Neural progenitor cell (in vitro differentiated cells): ENCODE measurements at regions not wholly inside any gene's neighbourhood (a gene's known extent, or its start where the extent isn't known, plus 50 kb on each side); places are given as distances from the start of the nearest gene placed in this dataset.

Experiments
- DNase-seq: peaks from one replicate; pipeline ENCODE4 v3.0.0-alpha.2; 2016; ENCODE audit warnings: low spot score
- H2AFZ ChIP-seq: fragments of 200-600 bp; sonication (generic); replicated peaks from 2 replicates; pipeline ENCODE4 v1.6.1; 2016; ENCODE audit warnings: antibody characterized with exemption
- H3F3A ChIP-seq: fragments of 200-600 bp; sonication (generic); 2 replicates; pipeline ENCODE4 v1.6.1; 2016; ENCODE audit warnings: antibody characterized with exemption, low read depth
- H3K27ac ChIP-seq: fragments of 200-600 bp; sonication (generic); 2 replicates; pipeline ENCODE4 v1.5.1; 2016; ENCODE audit warnings: mild to moderate bottlenecking
- H3K27me3 ChIP-seq: fragments of 200-600 bp; sonication (generic); 2 replicates; pipeline ENCODE4 v1.6.1; 2016; ENCODE audit warnings: mild to moderate bottlenecking, moderate library complexity
- H3K36me3 ChIP-seq: fragments of 200-600 bp; sonication (generic); 2 replicates; pipeline ENCODE4 v1.5.1; 2016
- H3K4me1 ChIP-seq: fragments of 200-600 bp; sonication (generic); 2 replicates; pipeline ENCODE4 v1.6.1; 2016; ENCODE audit warnings: mixed run types
- H3K4me2 ChIP-seq: fragments of 200-600 bp; sonication (generic); 2 replicates; pipeline ENCODE4 v1.6.1; 2016
- H3K4me3 ChIP-seq: fragments of 200-600 bp; sonication (generic); 2 replicates; pipeline ENCODE4 v1.5.1; 2016
- H3K79me2 ChIP-seq: fragments of 200-600 bp; sonication (generic); 2 replicates; pipeline ENCODE4 v1.6.1; 2016; ENCODE audit warnings: low read depth
- H3K9ac ChIP-seq: fragments of 200-600 bp; sonication (generic); 2 replicates; pipeline ENCODE4 v1.6.1; 2016
- H3K9me3 ChIP-seq: fragments of 200-600 bp; sonication (generic); 2 replicates; pipeline ENCODE4 v1.5.1; 2016; ENCODE audit warnings: low read depth
- H4K20me1 ChIP-seq: fragments of 200-600 bp; sonication (generic); 2 replicates; pipeline ENCODE4 v1.6.1; 2016; ENCODE audit warnings: low read depth
- H3K27ac Mint-ChIP-seq: 3 replicates; pipeline ENCODE4 v1.8.0; 2021; ENCODE audit warnings: mixed read lengths
- H3K27me3 Mint-ChIP-seq: 2 replicates; pipeline ENCODE4 v1.8.0; 2022; ENCODE audit warnings: low read depth, mild to moderate bottlenecking, inconsistent platforms, moderate library complexity, mixed read lengths; ENCODE audit not compliant: insufficient read depth
- H3K36me3 Mint-ChIP-seq: 3 replicates; pipeline ENCODE4 v1.8.0; 2021; ENCODE audit warnings: mixed read lengths
- H3K4me1 Mint-ChIP-seq: 3 replicates; pipeline ENCODE4 v1.8.0; 2021; ENCODE audit warnings: mixed read lengths
- H3K4me3 Mint-ChIP-seq: 3 replicates; pipeline ENCODE4 v1.8.0; 2021; ENCODE audit warnings: mild to moderate bottlenecking, moderate library complexity, mixed read lengths
- H3K9me3 Mint-ChIP-seq: 3 replicates; pipeline ENCODE4 v1.8.0; 2020; ENCODE audit warnings: mixed read lengths
- EZH2 ChIP-seq: fragments of 200-600 bp; sonication (generic); IDR thresholded peaks from 2 replicates; pipeline ENCODE4 v1.6.1; 2017; ENCODE audit warnings: antibody characterized with exemption, mild to moderate bottlenecking, moderate library complexity
- EZH2phosphoT487 ChIP-seq: fragments of 200-600 bp; sonication (generic); IDR thresholded peaks from 2 replicates; pipeline ENCODE4 v1.6.1; 2017; ENCODE audit warnings: antibody characterized with exemption
- TF ChIP-seq, protein P1 (sequence below): fragments of 200-600 bp; sonication (generic); IDR thresholded peaks from 2 replicates; pipeline ENCODE4 v1.5.1; 2017; ENCODE audit warnings: antibody characterized with exemption, mild to moderate bottlenecking

GRCh38 chr10:61280303-61280702 lies 172.9 kb downstream of the TMEM26 start:
- H2AFZ ChIP-seq = no peak overlapping the region
- Mint-ChIP-seq H3K27me3 (no peaks in the 10 kb centered on the region), H3K4me3 (no peak overlapping the region), H3K4me1 (no peaks in the 10 kb centered on the region), H3K36me3 (no peaks in the 10 kb centered on the region), H3K9me3 (no peaks in the 10 kb centered on the region), H3K27ac (no peak overlapping the region)
- no peak overlapping the region for H3K4me2 ChIP-seq
- H3K27ac ChIP-seq = no peak overlapping the region
- H3K4me3 ChIP-seq = no peak overlapping the region
- H3K4me1 ChIP-seq = no peaks in the 10 kb centered on the region
- H3K9me3 ChIP-seq = no peaks in the 10 kb centered on the region
- H3K9ac ChIP-seq = no peak overlapping the region
- H3K36me3 ChIP-seq = no peaks in the 10 kb centered on the region
- H3K27me3 ChIP-seq = no peaks in the 10 kb centered on the region
- H3K79me2 ChIP-seq = no peaks in the 10 kb centered on the region
- no peaks in the 10 kb centered on the region for H4K20me1 ChIP-seq
- TF ChIP-seq, protein P1, sequence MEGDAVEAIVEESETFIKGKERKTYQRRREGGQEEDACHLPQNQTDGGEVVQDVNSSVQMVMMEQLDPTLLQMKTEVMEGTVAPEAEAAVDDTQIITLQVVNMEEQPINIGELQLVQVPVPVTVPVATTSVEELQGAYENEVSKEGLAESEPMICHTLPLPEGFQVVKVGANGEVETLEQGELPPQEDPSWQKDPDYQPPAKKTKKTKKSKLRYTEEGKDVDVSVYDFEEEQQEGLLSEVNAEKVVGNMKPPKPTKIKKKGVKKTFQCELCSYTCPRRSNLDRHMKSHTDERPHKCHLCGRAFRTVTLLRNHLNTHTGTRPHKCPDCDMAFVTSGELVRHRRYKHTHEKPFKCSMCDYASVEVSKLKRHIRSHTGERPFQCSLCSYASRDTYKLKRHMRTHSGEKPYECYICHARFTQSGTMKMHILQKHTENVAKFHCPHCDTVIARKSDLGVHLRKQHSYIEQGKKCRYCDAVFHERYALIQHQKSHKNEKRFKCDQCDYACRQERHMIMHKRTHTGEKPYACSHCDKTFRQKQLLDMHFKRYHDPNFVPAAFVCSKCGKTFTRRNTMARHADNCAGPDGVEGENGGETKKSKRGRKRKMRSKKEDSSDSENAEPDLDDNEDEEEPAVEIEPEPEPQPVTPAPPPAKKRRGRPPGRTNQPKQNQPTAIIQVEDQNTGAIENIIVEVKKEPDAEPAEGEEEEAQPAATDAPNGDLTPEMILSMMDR = no peak
- TF ChIP-seq EZH2 = no peak
- no peak for TF ChIP-seq EZH2phosphoT487
- DNase-seq = no peak
- no peaks in the 10 kb centered on the region for H3F3A ChIP-seq

- Histone ChIP-seq H3K79me2 (no peaks in the 10 kb centered on the region), H3K4me1 (no peaks in the 10 kb centered on the region), H3F3A (no peaks in the 10 kb centered on the region), H2AFZ (no peak overlapping the region), H3K4me2 (no peak overlapping the region), H3K27ac (no peak overlapping the region), H3K9me3 (no peaks in the 10 kb centered on the region), H3K36me3 (no peaks in the 10 kb centered on the region), H3K27me3 (no peaks in the 10 kb centered on the region), H4K20me1 (no peaks in the 10 kb centered on the region), H3K9ac (no peak overlapping the region), H3K4me3 (no peak overlapping the region)
- TF ChIP-seq EZH2phosphoT487 = no peak
- TF ChIP-seq EZH2 = no peak
- TF ChIP-seq, protein P1 = no peak
- no peak overlapping the region for H3K4me3 Mint-ChIP-seq
- DNase-seq = no peak
- no peaks in the 10 kb centered on the region for H3K4me1 Mint-ChIP-seq
- H3K36me3 Mint-ChIP-seq = no peaks in the 10 kb centered on the region
- no peak overlapping the region for H3K27ac Mint-ChIP-seq
- H3K27me3 Mint-ChIP-seq = no peaks in the 10 kb centered on the region
- no peaks in the 10 kb centered on the region for H3K9me3 Mint-ChIP-seq
Measured at GRCh38 chr10:61279400-61279799, 173.8 kb downstream of the TMEM26 start.

- Histone ChIP-seq H3K27me3 (no peaks in the 10 kb centered on the region), H3K4me2 (no peak overlapping the region), H3K9ac (no peak overlapping the region), H3F3A (no peaks in the 10 kb centered on the region), H3K79me2 (no peaks in the 10 kb centered on the region), H3K4me1 (no peaks in the 10 kb centered on the region), H4K20me1 (no peaks in the 10 kb centered on the region), H3K36me3 (no peaks in the 10 kb centered on the region), H3K27ac (no peak overlapping the region), H3K9me3 (no peaks in the 10 kb centered on the region), H3K4me3 (no peak overlapping the region), H2AFZ (no peak overlapping the region)
- no peaks in the 10 kb centered on the region for H3K27me3 Mint-ChIP-seq
- DNase-seq = no peak
- H3K27ac Mint-ChIP-seq = no peak overlapping the region
- H3K4me1 Mint-ChIP-seq = no peaks in the 10 kb centered on the region
- H3K9me3 Mint-ChIP-seq = no peaks in the 10 kb centered on the region
- H3K4me3 Mint-ChIP-seq = no peak overlapping the region
- no peaks in the 10 kb centered on the region for H3K36me3 Mint-ChIP-seq
- TF ChIP-seq EZH2 (no peak), EZH2phosphoT487 (no peak)
- TF ChIP-seq, protein P1 = no peak
Measured at GRCh38 chr10:61278556-61278955, 174.6 kb downstream of the TMEM26 start.

GRCh38 chr10:61272781-61273180 lies 180.4 kb downstream of the TMEM26 start:
- Mint-ChIP-seq H3K4me3 (no peak overlapping the region), H3K27ac (no peak overlapping the region), H3K4me1 (no peaks in the 10 kb centered on the region), H3K27me3 (no peaks in the 10 kb centered on the region), H3K9me3 (no peaks in the 10 kb centered on the region), H3K36me3 (no peaks in the 10 kb centered on the region)
- H3K4me2 ChIP-seq = no peak overlapping the region
- no peaks in the 10 kb centered on the region for H3K79me2 ChIP-seq
- no peak overlapping the region for H3K27ac ChIP-seq
- H3K9ac ChIP-seq = no peak overlapping the region
- no peak for DNase-seq
- H3F3A ChIP-seq = no peaks in the 10 kb centered on the region
- TF ChIP-seq EZH2phosphoT487 = no peak
- no peak for TF ChIP-seq EZH2
- TF ChIP-seq, protein P1 = no peak
- no peak overlapping the region for H3K4me3 ChIP-seq
- H3K9me3 ChIP-seq = no peaks in the 10 kb centered on the region
- H4K20me1 ChIP-seq = no peaks in the 10 kb centered on the region
- no peaks in the 10 kb centered on the region for H3K27me3 ChIP-seq
- no peak overlapping the region for H2AFZ ChIP-seq
- no peaks in the 10 kb centered on the region for H3K36me3 ChIP-seq
- no peaks in the 10 kb centered on the region for H3K4me1 ChIP-seq
